Pancreas (tissue), 10 donors: ENCODE measurements at regions not wholly inside any gene's neighbourhood (a gene's known extent, or its start where the extent isn't known, plus 50 kb on each side); places are given as distances from the start of the nearest gene placed in this dataset.

Experiments used
- ATAC-seq, 4 donors: fragments of 200-7000 bp; cut with Tn5 transposase; one replicate each; pipeline versions ENCODE4 v1.8.0 to v1.9.1; 2020; ENCODE audit warnings: mild to moderate bottlenecking in 4 of 4, moderate library complexity in 4 of 4
- DNase-seq, 6 donors: peaks; one replicate each; pipeline ENCODE4 v3.0.0-alpha.2; 2020
- FAIRE-seq: peaks from 2 replicates; lab custom pipeline; 2012; peaks lifted over from hg19 to GRCh38; lab: Jason Lieb, UNC
- H3K27ac ChIP-seq, 4 donors: fragments of 200-600 bp; sonication (generic); 1 replicate in 3 of 4; 2 replicates in 1 of 4; pipeline versions ENCODE4 v1.5.0 to v1.8.0; 2020
- H3K27me3 ChIP-seq, 4 donors: fragments of 200-600 bp; one replicate each; pipeline ENCODE4 v1.8.0; 2021
- H3K36me3 ChIP-seq, 3 donors: fragments of 200-600 bp; sonication (generic) in 1 of 3; one replicate each; pipeline versions ENCODE4 v1.5.0 to v1.8.0; 2020 to 2021
- H3K4me1 ChIP-seq, 3 donors: fragments of 200-600 bp; one replicate each; pipeline ENCODE4 v1.8.0; 2021
- H3K4me3 ChIP-seq, 4 donors: fragments of 200-600 bp; sonication (generic) in 2 of 4; one replicate each; pipeline versions ENCODE4 v1.5.0 to v1.8.0; 2020 to 2021
- H3K9me3 ChIP-seq, 4 donors: fragments of 200-600 bp; one replicate each; pipeline ENCODE4 v1.8.0; 2021
- WGBS, 2 donors: extraction: QIAGEN DNeasy Blood & Tissue Kit; methylation state at CpG; one replicate each; pipeline ENCODE4 v1.1.7; 2013; 5-methylcytosine and 5-hydroxymethylcytosine counted together
- intact Hi-C, 3 donors: fragments of 100-400 bp; cut with DNase I; formaldehyde crosslinking; loops; one replicate each; pipeline versions ENCODE4 v1.11.1 to v1.14.2; 2022
- TF ChIP-seq, protein P1 (sequence below), 4 donors: fragments of 200-600 bp; sonication (generic) in 3 of 4; IDR thresholded peaks; one replicate each; pipeline versions ENCODE4 v1.5.0 to v1.8.0; 2021; ENCODE audit warnings: antibody characterized with exemption in 4 of 4
- donor health status: healthy with polysubstance abuse.
- donor health status: DM: no; HTN: no; CAD: no; lungs with moderate emphysema.
- donor health status: DM: no; HTN: no; CAD: no.
- donor health status: control.
- donor health status: control.
- donor health status: Bipolar disorder and iron deficiency.
- donor health status: DM: yes; HTN: yes; CAD: no.
- donor health status: DM: no; HTN: no; CAD: no.
- donor health status: DM: no; HTN: no; CAD: no.
- donor health status: DM: yes; HTN: yes; CAD: no.

DNA sequence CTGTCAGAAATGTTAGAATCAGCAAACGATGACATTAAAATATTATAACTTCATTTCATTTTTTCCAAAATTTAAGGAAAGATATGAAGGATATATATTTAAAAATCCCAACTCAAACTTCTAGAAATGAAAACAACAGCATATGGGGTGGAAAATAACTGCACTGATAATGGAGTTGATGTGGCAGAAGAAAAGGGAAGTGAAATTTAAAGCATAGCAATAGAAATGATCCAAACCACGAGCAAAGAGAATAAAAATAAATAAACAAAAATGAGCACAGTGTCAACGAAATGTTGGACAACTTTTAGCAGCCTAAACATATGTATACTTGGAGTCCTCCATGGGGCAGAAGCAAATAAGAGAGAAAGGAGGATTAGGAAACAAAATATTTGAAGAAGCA lies 280.2 kb downstream of the KCNJ3 start:
- no peak for ATAC-seq
- WGBS, 2 donors, result 63 to 70% methylated on average over 3 of the region's 3 CpGs

GRCh38 chr2:154978244-154978643 lies 279.7 kb downstream of the KCNJ3 start:
- Histone ChIP-seq H3K4me1 (no peaks in the 10 kb centered on the region), H3K4me3 (no peak overlapping the region), H3K36me3 (no peaks in the 10 kb centered on the region), H3K27me3 (no peaks in the 10 kb centered on the region), H3K9me3 (no peaks in the 10 kb centered on the region), H3K27ac (no peak overlapping the region)
- TF ChIP-seq, protein P1, sequence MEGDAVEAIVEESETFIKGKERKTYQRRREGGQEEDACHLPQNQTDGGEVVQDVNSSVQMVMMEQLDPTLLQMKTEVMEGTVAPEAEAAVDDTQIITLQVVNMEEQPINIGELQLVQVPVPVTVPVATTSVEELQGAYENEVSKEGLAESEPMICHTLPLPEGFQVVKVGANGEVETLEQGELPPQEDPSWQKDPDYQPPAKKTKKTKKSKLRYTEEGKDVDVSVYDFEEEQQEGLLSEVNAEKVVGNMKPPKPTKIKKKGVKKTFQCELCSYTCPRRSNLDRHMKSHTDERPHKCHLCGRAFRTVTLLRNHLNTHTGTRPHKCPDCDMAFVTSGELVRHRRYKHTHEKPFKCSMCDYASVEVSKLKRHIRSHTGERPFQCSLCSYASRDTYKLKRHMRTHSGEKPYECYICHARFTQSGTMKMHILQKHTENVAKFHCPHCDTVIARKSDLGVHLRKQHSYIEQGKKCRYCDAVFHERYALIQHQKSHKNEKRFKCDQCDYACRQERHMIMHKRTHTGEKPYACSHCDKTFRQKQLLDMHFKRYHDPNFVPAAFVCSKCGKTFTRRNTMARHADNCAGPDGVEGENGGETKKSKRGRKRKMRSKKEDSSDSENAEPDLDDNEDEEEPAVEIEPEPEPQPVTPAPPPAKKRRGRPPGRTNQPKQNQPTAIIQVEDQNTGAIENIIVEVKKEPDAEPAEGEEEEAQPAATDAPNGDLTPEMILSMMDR (IDR thresholded peaks at IDR 0.05), result no peak
- FAIRE-seq (no peak), ATAC-seq (no peak), DNase-seq (no peak)
- intact Hi-C loops, result no loop called here
- 86 to 93% methylated on average over 4 of the region's 4 CpGs for WGBS, 2 donors

More for the DNA sequence above, 280.2 kb downstream of the KCNJ3 start:
- no peak overlapping the region for H3K4me3 ChIP-seq
- DNase-seq (no peak), FAIRE-seq (no peak)
- H3K4me1 ChIP-seq, result no peaks in the 10 kb centered on the region
- no peaks in the 10 kb centered on the region for H3K9me3 ChIP-seq
- H3K27ac ChIP-seq, result no peak overlapping the region
- H3K27me3 ChIP-seq, result no peaks in the 10 kb centered on the region
- TF ChIP-seq, protein P1 (IDR thresholded peaks at IDR 0.05), result no peak
- intact Hi-C loops, result no loop called here
- no peaks in the 10 kb centered on the region for H3K36me3 ChIP-seq

DNA sequence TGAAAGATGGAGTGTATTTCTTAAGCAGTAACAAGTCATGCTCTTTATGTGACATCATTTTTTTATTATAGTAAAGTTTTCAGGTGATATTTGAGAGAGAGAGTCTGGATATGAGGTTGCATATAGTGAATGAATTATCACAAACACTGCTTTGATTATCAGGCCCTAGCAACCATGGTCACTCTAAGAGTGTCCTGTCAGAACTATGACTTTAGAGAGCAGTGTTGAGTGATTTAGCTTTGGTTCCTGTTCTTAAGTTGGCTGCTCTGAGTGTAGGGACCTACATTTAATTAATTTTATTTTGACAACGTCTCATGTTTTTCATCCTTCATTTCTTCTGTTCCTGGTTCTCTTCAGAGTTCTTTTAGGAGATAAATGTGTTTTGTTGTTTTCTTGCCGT lies 275.5 kb downstream of the KCNJ3 start:
- ATAC-seq (no peak), DNase-seq (no peak), FAIRE-seq (no peak)
- intact Hi-C loops, result no loop called here
- Histone ChIP-seq H3K27ac (no peak overlapping the region), H3K9me3 (no peaks in the 10 kb centered on the region), H3K27me3 (no peaks in the 10 kb centered on the region), H3K4me3 (no peak overlapping the region), H3K36me3 (no peaks in the 10 kb centered on the region), H3K4me1 (no peaks in the 10 kb centered on the region)
- TF ChIP-seq, protein P1 (IDR thresholded peaks at IDR 0.05), result no peak
- 64 to 65% methylated on average over 2 of the region's 2 CpGs for WGBS, 2 donors

DNA sequence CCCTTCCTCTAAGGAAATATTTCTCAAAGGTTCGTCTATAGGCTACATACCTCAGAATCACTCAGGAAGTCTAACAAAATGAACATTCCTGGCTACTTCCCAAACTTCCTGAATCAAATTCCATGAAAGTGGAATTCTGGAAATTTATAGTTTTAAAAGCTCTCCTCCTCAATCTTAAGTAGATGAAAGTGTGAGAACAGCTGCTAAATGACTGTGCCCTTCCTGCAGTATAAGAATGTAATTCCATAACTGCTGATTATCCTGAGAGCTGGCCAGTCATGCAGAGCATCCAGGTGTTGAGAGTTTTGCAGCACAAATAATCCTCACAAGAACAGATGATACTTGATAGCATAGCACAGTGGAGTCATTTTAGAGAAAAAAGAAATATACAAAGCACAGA lies 265.0 kb downstream of the KCNJ3 start:
- TF ChIP-seq, protein P1 (IDR thresholded peaks at IDR 0.05), result no peak
- Histone ChIP-seq H3K27ac (no peak overlapping the region), H3K4me1 (no peaks in the 10 kb centered on the region), H3K4me3 (no peak overlapping the region), H3K9me3 (no peaks in the 10 kb centered on the region), H3K36me3 (no peaks in the 10 kb centered on the region), H3K27me3 (no peaks in the 10 kb centered on the region)
- FAIRE-seq (no peak), DNase-seq (no peak), ATAC-seq (no peak)
- intact Hi-C loops, result no loop called here
- 42 to 46% methylated on average over 1 of the region's 1 CpG for WGBS, 2 donors

GRCh38 chr2:154961676-154962075 lies 263.2 kb downstream of the KCNJ3 start:
- FAIRE-seq (no peak), DNase-seq (no peak), ATAC-seq (no peak)
- TF ChIP-seq, protein P1 (IDR thresholded peaks at IDR 0.05), result no peak
- H3K4me1 ChIP-seq, result no peaks in the 10 kb centered on the region
- no peak overlapping the region for H3K27ac ChIP-seq
- intact Hi-C loops, result no loop called here
- H3K9me3 ChIP-seq, result no peaks in the 10 kb centered on the region
- H3K4me3 ChIP-seq, result no peak overlapping the region
- WGBS, 2 donors, result 92% methylated on average over 2 of the region's 2 CpGs
- H3K27me3 ChIP-seq, result no peaks in the 10 kb centered on the region
- no peaks in the 10 kb centered on the region for H3K36me3 ChIP-seq
